GM23338 (cell line): ENCODE measurements at regions not wholly inside any gene's neighbourhood (a gene's known extent, or its start where the extent isn't known, plus 50 kb on each side); places are given as distances from the start of the nearest gene placed in this dataset.

Experiments
- ATAC-seq: fragments of 200-7000 bp; cut with Tn5 transposase; 3 replicates; pipeline ENCODE4 v1.9.1; 2020
- DNase-seq: peaks from one replicate; pipeline ENCODE4 v3.0.0-alpha.2; 2015; ENCODE audit warnings: low spot score
- H2AFZ ChIP-seq: fragments of 200-600 bp; sonication (generic); 2 replicates; pipeline ENCODE4 v1.8.0; 2016; ENCODE audit warnings: antibody characterized with exemption, mild to moderate bottlenecking, moderate library complexity
- H3F3A ChIP-seq: fragments of 200-600 bp; sonication (generic); replicated peaks from 2 replicates; pipeline ENCODE4 v1.8.0; 2017; ENCODE audit warnings: antibody characterized with exemption, mixed run types, low read depth
- H3K27ac ChIP-seq: fragments of 200-600 bp; sonication (generic); 2 replicates; pipeline ENCODE4 v1.6.1; 2016; ENCODE audit warnings: low read depth
- H3K27me3 ChIP-seq: fragments of 200-600 bp; sonication (generic); 2 replicates; pipeline ENCODE4 v1.8.0; 2016; ENCODE audit warnings: mild to moderate bottlenecking, mixed run types, moderate library complexity; ENCODE audit not compliant: insufficient read depth
- H3K36me3 ChIP-seq: fragments of 200-600 bp; sonication (generic); 2 replicates; pipeline ENCODE4 v1.8.0; 2016; ENCODE audit warnings: mild to moderate bottlenecking; ENCODE audit not compliant: insufficient read depth
- H3K4me1 ChIP-seq: fragments of 200-600 bp; sonication (generic); 2 replicates; pipeline ENCODE4 v1.8.0; 2016; ENCODE audit warnings: mild to moderate bottlenecking, moderate library complexity; ENCODE audit not compliant: insufficient read depth
- H3K4me2 ChIP-seq: fragments of 200-600 bp; sonication (generic); 2 replicates; pipeline ENCODE4 v1.7.1; 2017; ENCODE audit warnings: mixed run types
- H3K4me3 ChIP-seq: fragments of 200-600 bp; sonication (generic); 2 replicates; pipeline ENCODE4 v1.6.1; 2016; ENCODE audit warnings: mixed run types
- H3K79me2 ChIP-seq: fragments of 200-600 bp; sonication (generic); replicated peaks from 2 replicates; pipeline ENCODE4 v1.8.0; 2017; ENCODE audit warnings: mild to moderate bottlenecking; ENCODE audit not compliant: insufficient read depth
- H3K9me2 ChIP-seq: fragments of 200-600 bp; sonication (generic); 2 replicates; pipeline ENCODE4 v1.8.0; 2017; ENCODE audit not compliant: insufficient read depth
- H4K20me1 ChIP-seq: fragments of 200-600 bp; sonication (generic); replicated peaks from 2 replicates; pipeline ENCODE4 v1.8.0; 2017; ENCODE audit warnings: mild to moderate bottlenecking; ENCODE audit not compliant: insufficient read depth
- H3K27ac Mint-ChIP-seq: 2 replicates; pipeline ENCODE4 v1.8.0; 2020; ENCODE audit warnings: inconsistent platforms, mild to moderate bottlenecking, moderate library complexity, mixed read lengths
- H3K27me3 Mint-ChIP-seq: 3 replicates; pipeline ENCODE4 v1.8.0; 2022; ENCODE audit warnings: low read depth, mild to moderate bottlenecking, moderate library complexity, mixed read lengths, inconsistent platforms; ENCODE audit not compliant: insufficient read depth, poor library complexity
- H3K36me3 Mint-ChIP-seq: 3 replicates; pipeline ENCODE4 v1.8.0; 2021; ENCODE audit warnings: low read depth, mild to moderate bottlenecking, inconsistent platforms, moderate library complexity, mixed read lengths
- H3K4me1 Mint-ChIP-seq: 3 replicates; pipeline ENCODE4 v1.8.0; 2020; ENCODE audit warnings: mild to moderate bottlenecking, inconsistent platforms, mixed read lengths
- H3K4me3 Mint-ChIP-seq: 3 replicates; pipeline ENCODE4 v1.8.0; 2021; ENCODE audit warnings: moderate library complexity, mild to moderate bottlenecking, inconsistent platforms, mixed read lengths
- H3K9me3 Mint-ChIP-seq: 3 replicates; pipeline ENCODE4 v1.8.0; 2020; ENCODE audit warnings: moderate library complexity, mild to moderate bottlenecking, inconsistent platforms, mixed read lengths
- CREB1 ChIP-seq: fragments of 250-450 bp; sonication (Bioruptor Pico); IDR thresholded peaks from 2 replicates; pipeline ENCODE4 v1.5.0; 2020; ENCODE audit warnings: low read depth, mild to moderate bottlenecking, moderate library complexity
- ETS1 ChIP-seq: IDR thresholded peaks from 2 replicates; pipeline ENCODE4 v1.6.1; 2016; ENCODE audit warnings: antibody characterized with exemption
- EZH2 ChIP-seq: fragments of 200-600 bp; sonication (generic); IDR thresholded peaks from one replicate; pipeline ENCODE4 v1.8.0; 2017; ENCODE audit warnings: antibody characterized with exemption, mild to moderate bottlenecking, low read depth; ENCODE audit not compliant: unreplicated experiment
- EZH2phosphoT487 ChIP-seq: fragments of 200-600 bp; sonication (generic); IDR thresholded peaks from one replicate; pipeline ENCODE4 v1.8.1; 2018; ENCODE audit warnings: antibody characterized with exemption; ENCODE audit not compliant: unreplicated experiment
- JUNB ChIP-seq: IDR thresholded peaks from one replicate; pipeline ENCODE4 v1.6.1; 2016; ENCODE audit warnings: antibody characterized with exemption; ENCODE audit not compliant: unreplicated experiment
- NANOG ChIP-seq: IDR thresholded peaks from 2 replicates; pipeline ENCODE4 v1.6.1; 2016; ENCODE audit warnings: antibody characterized with exemption, borderline replicate concordance
- POLR2AphosphoS5 ChIP-seq: IDR thresholded peaks from 2 replicates; pipeline ENCODE4 v1.6.1; 2016; ENCODE audit warnings: antibody characterized with exemption, low read depth
- REST ChIP-seq: IDR thresholded peaks from one replicate; pipeline ENCODE4 v1.6.1; 2018; ENCODE audit warnings: antibody characterized with exemption; ENCODE audit not compliant: unreplicated experiment
- STAT1 ChIP-seq: IDR thresholded peaks from one replicate; pipeline ENCODE4 v1.6.1; 2016; ENCODE audit warnings: antibody characterized with exemption; ENCODE audit not compliant: unreplicated experiment
- ZNF331 ChIP-seq: fragments of 250-450 bp; sonication (Bioruptor Pico); IDR thresholded peaks from 2 replicates; pipeline ENCODE4 v1.5.0; 2020; ENCODE audit warnings: low read depth, mild to moderate bottlenecking, moderate library complexity
- ZNF462 ChIP-seq: fragments of 250-450 bp; sonication (Bioruptor Pico); IDR thresholded peaks from 2 replicates; pipeline ENCODE4 v1.5.0; 2020; ENCODE audit warnings: mild to moderate bottlenecking, moderate library complexity

- Histone ChIP-seq H4K20me1 (no peaks in the 10 kb centered on the region), H2AFZ (no peak overlapping the region), H3K27me3 (no peaks in the 10 kb centered on the region), H3K27ac (no peak overlapping the region), H3K4me3 (no peak overlapping the region), H3K4me2 (no peak overlapping the region), H3F3A (no peaks in the 10 kb centered on the region), H3K79me2 (no peaks in the 10 kb centered on the region), H3K36me3 (no peaks in the 10 kb centered on the region), H3K9me2 (no peaks in the 10 kb centered on the region), H3K4me1 (no peaks in the 10 kb centered on the region)
- Mint-ChIP-seq H3K4me1 (peaks cover 7% of the 10 kb centered on the region), H3K27me3 (no peaks in the 10 kb centered on the region), H3K9me3 (no peaks in the 10 kb centered on the region), H3K4me3 (no peak overlapping the region), H3K36me3 (no peaks in the 10 kb centered on the region), H3K27ac (no peak overlapping the region)
- TF ChIP-seq ZNF331 (CRISPR knock-in tag) (no peak), EZH2 (no peak), JUNB (no peak), STAT1 (no peak), POLR2AphosphoS5 (no peak), REST (no peak), ZNF462 (CRISPR knock-in tag) (no peak), EZH2phosphoT487 (no peak), CREB1 (CRISPR knock-in tag) (no peak), NANOG (no peak), ETS1 (no peak)
- no peak for ATAC-seq
- DNase-seq, result no peak
Observed at GRCh38 chr18:51915176-51915575, 424.8 kb upstream of the DCC start.
